ENCODE measurements at regions not wholly inside any gene's neighbourhood (a gene's known extent, or its start where the extent isn't known, plus 50 kb on each side); places are given as distances from the start of the nearest gene placed in this dataset.
A peak's percentile ranks its signal among the peaks of the same experiment; 100 is the strongest.

DNA sequence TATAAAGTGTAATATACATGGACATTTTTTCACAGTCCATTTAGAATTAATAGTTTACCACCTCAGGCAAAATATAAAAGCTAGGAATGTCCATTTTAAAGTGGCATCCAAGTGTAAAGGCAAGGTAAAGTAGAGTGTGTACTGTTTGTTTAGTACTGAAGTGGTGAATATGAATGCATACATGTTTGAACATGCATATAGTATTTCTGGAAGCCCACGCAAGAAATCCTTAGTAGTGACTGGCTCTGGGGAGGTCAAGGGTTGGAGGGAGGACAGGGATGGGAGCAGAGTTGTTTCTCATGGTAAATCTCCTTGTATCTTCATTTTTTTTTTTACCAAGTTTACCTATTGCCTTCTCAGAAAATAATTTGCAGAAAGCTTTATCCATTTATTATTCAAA lies 129.2 kb downstream of the UNC5CL start:
- no peaks in the 10 kb centered on the region for H4K20me1 ChIP-seq (ENCODE audit: insufficient read depth)
- ChIA-PET POLR2A (no interaction called here), CTCF (interaction anchor here (0.8 kb wide), 1 partner anchor 56 kb away, joined by 3 read pairs; no protein-coding TSS in a partner anchor), RAD21 (ENCODE audit: low non-redundant PET in 1 of 2, low total read pairs in 2 of 2, uncharacterized antibody in 2 of 2, unreplicated experiment in 2 of 2) (no interaction called here)
- H3K4me2 ChIP-seq (ENCODE audit: low read length), result no peak overlapping the region
- no peaks in the 10 kb centered on the region for H3K36me3 ChIP-seq (ENCODE audit: control insufficient read depth in 1 of 2, insufficient read depth in 2 of 2, low read length in 2 of 2)
- H3K4me3 ChIP-seq (replicated peaks in 1 of 2; ENCODE audit: low read depth in 1 of 2, low read length in 2 of 2), result no peak overlapping the region
- ATAC-seq, result no peak
- H3K79me2 ChIP-seq (ENCODE audit: insufficient read depth, low read length), result no peaks in the 10 kb centered on the region
- H3K27me3 ChIP-seq (ENCODE audit: insufficient read depth, low read length), result no peaks in the 10 kb centered on the region
- no peaks in the 10 kb centered on the region for H3K9me2 ChIP-seq (ENCODE audit: insufficient read depth)
- peaks cover 3 to 14% of the 10 kb centered on the region in 2 experiments; a peak in 2 of 4 replicates for H3K4me1 ChIP-seq (ENCODE audit: control insufficient read depth in 1 of 2, insufficient read depth in 2 of 2, low read length in 2 of 2)
- no TSS peak for BruUV-seq (replicated peaks)
- DNase-seq (ENCODE audit: low read depth, low spot score), result no peak
- no peak overlapping the region for H3K9ac ChIP-seq (ENCODE audit: low read length)
- no peak for TF ChIP-seq CBX3 (IDR thresholded peaks at IDR 0.05; ENCODE audit: low read depth)
- TF ChIP-seq ZFX (IDR thresholded peaks at IDR 0.05), result no peak
- H2AFZ ChIP-seq (ENCODE audit: low read depth, low read length, poor library complexity, severe bottlenecking), result no peak overlapping the region
- H3K9me3 ChIP-seq (ENCODE audit: control insufficient read depth in 1 of 2, insufficient read depth in 1 of 2, low read depth in 1 of 2, low read length in 2 of 2), result no peaks in the 10 kb centered on the region
- intact Hi-C loops (cut with micrococcal nuclease), result no loop called here
- no peak overlapping the region for H3K27ac ChIP-seq (ENCODE audit: low read depth, low read length)

DNA sequence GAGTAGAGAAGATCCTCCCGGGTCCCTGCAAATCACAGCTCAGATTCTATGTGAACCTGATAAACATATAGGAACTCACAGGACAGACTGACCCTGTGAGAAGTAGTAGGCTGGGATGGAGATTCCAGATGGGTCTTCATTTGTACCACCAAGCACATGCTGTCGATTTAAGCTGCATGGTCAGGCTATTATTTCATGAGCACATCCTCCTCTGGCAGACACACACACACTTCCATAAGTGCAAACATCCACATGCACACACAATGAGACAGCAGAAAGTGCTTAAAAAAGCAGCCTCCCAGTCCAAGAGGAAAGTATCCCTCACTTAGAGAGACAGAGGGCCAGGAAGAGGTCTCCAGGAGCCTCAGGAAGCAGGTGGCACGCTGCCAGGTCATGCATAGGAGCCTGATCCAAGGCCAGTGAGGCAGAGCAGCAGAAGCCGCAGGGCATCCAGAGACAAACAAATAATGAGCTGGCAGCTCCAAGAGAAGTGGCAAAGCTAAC lies 131.8 kb downstream of the UNC5CL start:
- no peak for DNase-seq (ENCODE audit: low read depth, low spot score)
- Histone ChIP-seq H3K9me3 (ENCODE audit: control insufficient read depth in 1 of 2, insufficient read depth in 1 of 2, low read depth in 1 of 2, low read length in 2 of 2) (no peaks in the 10 kb centered on the region), H3K36me3 (ENCODE audit: control insufficient read depth in 1 of 2, insufficient read depth in 2 of 2, low read length in 2 of 2) (no peaks in the 10 kb centered on the region), H3K9me2 (ENCODE audit: insufficient read depth) (no peaks in the 10 kb centered on the region), H3K9ac (ENCODE audit: low read length) (no peak overlapping the region), H3K27me3 (ENCODE audit: insufficient read depth, low read length) (no peaks in the 10 kb centered on the region), H3K4me2 (ENCODE audit: low read length) (peak overlapping the region; percentile 18; the same call in 1 of the 2 replicates), H4K20me1 (ENCODE audit: insufficient read depth) (no peaks in the 10 kb centered on the region), H3K4me3 (replicated peaks in 1 of 2; ENCODE audit: low read depth in 1 of 2, low read length in 2 of 2) (no peak overlapping the region), H2AFZ (ENCODE audit: low read depth, low read length, poor library complexity, severe bottlenecking) (no peak overlapping the region), H3K27ac (ENCODE audit: low read depth, low read length) (no peak overlapping the region), H3K79me2 (ENCODE audit: insufficient read depth, low read length) (no peaks in the 10 kb centered on the region), H3K4me1 (ENCODE audit: control insufficient read depth in 1 of 2, insufficient read depth in 2 of 2, low read length in 2 of 2) (peaks cover 3 to 13% of the 10 kb centered on the region in 2 experiments; a peak in 2 of 4 replicates)
- ChIA-PET POLR2A (no interaction called here), CTCF (no interaction called here), RAD21 (ENCODE audit: low non-redundant PET in 1 of 2, low total read pairs in 2 of 2, uncharacterized antibody in 2 of 2, unreplicated experiment in 2 of 2) (no interaction called here)
- peak; percentile 11; the same call in 1 of the 2 replicates for ATAC-seq
- no TSS peak for BruUV-seq (replicated peaks)
- TF ChIP-seq EZH2 (IDR thresholded peaks at IDR 0.05), result no peak
- no peak for TF ChIP-seq POLR2AphosphoS5 (IDR thresholded peaks at IDR 0.05; ENCODE audit: low read depth, low read length)
- TF ChIP-seq CBX3 (IDR thresholded peaks at IDR 0.05; ENCODE audit: low read depth), result no peak
- TF ChIP-seq TCF7L2 (IDR thresholded peaks at IDR 0.05; ENCODE audit: borderline replicate concordance, extremely low read depth, insufficient read depth, insufficient read length), result no peak
- TF ChIP-seq SIN3A (IDR thresholded peaks at IDR 0.05; ENCODE audit: low read depth), result no peak
- TF ChIP-seq, protein P1, sequence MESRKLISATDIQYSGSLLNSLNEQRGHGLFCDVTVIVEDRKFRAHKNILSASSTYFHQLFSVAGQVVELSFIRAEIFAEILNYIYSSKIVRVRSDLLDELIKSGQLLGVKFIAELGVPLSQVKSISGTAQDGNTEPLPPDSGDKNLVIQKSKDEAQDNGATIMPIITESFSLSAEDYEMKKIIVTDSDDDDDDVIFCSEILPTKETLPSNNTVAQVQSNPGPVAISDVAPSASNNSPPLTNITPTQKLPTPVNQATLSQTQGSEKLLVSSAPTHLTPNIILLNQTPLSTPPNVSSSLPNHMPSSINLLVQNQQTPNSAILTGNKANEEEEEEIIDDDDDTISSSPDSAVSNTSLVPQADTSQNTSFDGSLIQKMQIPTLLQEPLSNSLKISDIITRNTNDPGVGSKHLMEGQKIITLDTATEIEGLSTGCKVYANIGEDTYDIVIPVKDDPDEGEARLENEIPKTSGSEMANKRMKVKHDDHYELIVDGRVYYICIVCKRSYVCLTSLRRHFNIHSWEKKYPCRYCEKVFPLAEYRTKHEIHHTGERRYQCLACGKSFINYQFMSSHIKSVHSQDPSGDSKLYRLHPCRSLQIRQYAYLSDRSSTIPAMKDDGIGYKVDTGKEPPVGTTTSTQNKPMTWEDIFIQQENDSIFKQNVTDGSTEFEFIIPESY (IDR thresholded peaks at IDR 0.05; ENCODE audit: extremely low read depth, insufficient replicate concordance, low read length), result no peak
- TF ChIP-seq, protein P2, sequence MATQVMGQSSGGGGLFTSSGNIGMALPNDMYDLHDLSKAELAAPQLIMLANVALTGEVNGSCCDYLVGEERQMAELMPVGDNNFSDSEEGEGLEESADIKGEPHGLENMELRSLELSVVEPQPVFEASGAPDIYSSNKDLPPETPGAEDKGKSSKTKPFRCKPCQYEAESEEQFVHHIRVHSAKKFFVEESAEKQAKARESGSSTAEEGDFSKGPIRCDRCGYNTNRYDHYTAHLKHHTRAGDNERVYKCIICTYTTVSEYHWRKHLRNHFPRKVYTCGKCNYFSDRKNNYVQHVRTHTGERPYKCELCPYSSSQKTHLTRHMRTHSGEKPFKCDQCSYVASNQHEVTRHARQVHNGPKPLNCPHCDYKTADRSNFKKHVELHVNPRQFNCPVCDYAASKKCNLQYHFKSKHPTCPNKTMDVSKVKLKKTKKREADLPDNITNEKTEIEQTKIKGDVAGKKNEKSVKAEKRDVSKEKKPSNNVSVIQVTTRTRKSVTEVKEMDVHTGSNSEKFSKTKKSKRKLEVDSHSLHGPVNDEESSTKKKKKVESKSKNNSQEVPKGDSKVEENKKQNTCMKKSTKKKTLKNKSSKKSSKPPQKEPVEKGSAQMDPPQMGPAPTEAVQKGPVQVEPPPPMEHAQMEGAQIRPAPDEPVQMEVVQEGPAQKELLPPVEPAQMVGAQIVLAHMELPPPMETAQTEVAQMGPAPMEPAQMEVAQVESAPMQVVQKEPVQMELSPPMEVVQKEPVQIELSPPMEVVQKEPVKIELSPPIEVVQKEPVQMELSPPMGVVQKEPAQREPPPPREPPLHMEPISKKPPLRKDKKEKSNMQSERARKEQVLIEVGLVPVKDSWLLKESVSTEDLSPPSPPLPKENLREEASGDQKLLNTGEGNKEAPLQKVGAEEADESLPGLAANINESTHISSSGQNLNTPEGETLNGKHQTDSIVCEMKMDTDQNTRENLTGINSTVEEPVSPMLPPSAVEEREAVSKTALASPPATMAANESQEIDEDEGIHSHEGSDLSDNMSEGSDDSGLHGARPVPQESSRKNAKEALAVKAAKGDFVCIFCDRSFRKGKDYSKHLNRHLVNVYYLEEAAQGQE (IDR thresholded peaks at IDR 0.05; ENCODE audit: low read depth), result no peak
- TF ChIP-seq ELF1 (IDR thresholded peaks at IDR 0.05; ENCODE audit: borderline replicate concordance, low read depth), result no peak
- no peak for TF ChIP-seq ZFX (IDR thresholded peaks at IDR 0.05)
- TF ChIP-seq FOSL1 (IDR thresholded peaks at IDR 0.05; ENCODE audit: low read depth), result no peak
- intact Hi-C loops (cut with micrococcal nuclease), result no loop called here

Measured in HCT116 (cell line).